SK-N-SH (cell line): ENCODE measurements at regions not wholly inside any gene's neighbourhood (a gene's known extent, or its start where the extent isn't known, plus 50 kb on each side); places are given as distances from the start of the nearest gene placed in this dataset.

Experiments used
- CTCF ChIA-PET: fragments of 300-600, 350-600 bp; formaldehyde crosslinking; extraction: SDS; loops from one replicate; lab custom pipeline; 2021; lab: Yijun Ruan, JAX
- POLR2A ChIA-PET: fragments of 350-600 bp; sonication (Branson Sonifier 250); formaldehyde crosslinking; extraction: SDS; loops from one replicate; lab custom pipeline; 2020; ENCODE audit warnings: antibody characterized with exemption, inconsistent platforms; lab: Yijun Ruan, JAX
- DNase-seq: peaks from one replicate; pipeline ENCODE4 v3.0.0; 2012
- H2AFZ ChIP-seq: fragments of 200-600 bp; sonication (generic); 2 replicates; pipeline ENCODE4 v1.8.1; 2016; ENCODE audit warnings: antibody characterized with exemption, mild to moderate bottlenecking, low read depth
- H3F3A ChIP-seq: fragments of 200-600 bp; sonication (generic); replicated peaks from 2 replicates; pipeline ENCODE3; 2016; ENCODE audit warnings: antibody characterized with exemption, mild to moderate bottlenecking; ENCODE audit not compliant: insufficient read depth
- H3K27ac ChIP-seq, 2 experiments: fragments of 200-500 bp in 1 of 2; fragments of 200-600 bp in 1 of 2; sonication (Bioruptor generic) in 1 of 2; sonication (generic), shearing (Covaris generic) in 1 of 2; 2 replicates each; pipeline versions ENCODE4 v1.5.1 to v1.6.1; 2014 to 2016; ENCODE audit warnings: low read depth in 2 of 2, inconsistent platforms in 1 of 2, low read length in 1 of 2, mild to moderate bottlenecking in 1 of 2, mixed read lengths in 1 of 2
- H3K27me3 ChIP-seq: fragments of 200-600 bp; sonication (generic), shearing (Covaris generic); 2 replicates; pipeline ENCODE4 v1.6.1; 2016; ENCODE audit warnings: mixed run types; ENCODE audit not compliant: insufficient read depth
- H3K36me3 ChIP-seq, 2 experiments: fragments of 200-500 bp in 1 of 2; fragments of 200-600 bp in 1 of 2; sonication (Bioruptor generic) in 1 of 2; sonication (generic) in 1 of 2; replicated peaks in 1 of 2; 2 replicates each; pipeline versions ENCODE3 to v1.5.1; 2014 to 2016; ENCODE audit warnings: low read length in 1 of 2, mild to moderate bottlenecking in 1 of 2; ENCODE audit not compliant: insufficient read depth in 2 of 2, control insufficient read depth in 1 of 2
- H3K4me1 ChIP-seq, 2 experiments: fragments of 200-500 bp in 1 of 2; fragments of 200-600 bp in 1 of 2; sonication (Bioruptor generic) in 1 of 2; sonication (generic), shearing (Covaris generic) in 1 of 2; 2 replicates each; pipeline versions ENCODE4 v1.5.1 to v1.6.1; 2014 to 2016; ENCODE audit warnings: low read depth in 1 of 2, low read length in 1 of 2, mixed run types in 1 of 2; ENCODE audit not compliant: insufficient read depth in 2 of 2, control insufficient read depth in 1 of 2
- H3K4me2 ChIP-seq: fragments of 200-600 bp; sonication (generic), shearing (Covaris generic); 2 replicates; pipeline ENCODE4 v1.6.1; 2017; ENCODE audit warnings: mixed run types
- H3K4me3 ChIP-seq, 2 experiments: fragments of 200-500 bp in 1 of 2; fragments of 200-600 bp in 1 of 2; sonication (Bioruptor generic) in 1 of 2; sonication (generic), shearing (Covaris generic) in 1 of 2; 2 replicates each; pipeline versions ENCODE4 v1.5.1 to v1.8.1; 2014 to 2016; ENCODE audit warnings: low read depth in 2 of 2, inconsistent platforms in 1 of 2, low read length in 1 of 2, mild to moderate bottlenecking in 1 of 2, mixed read lengths in 1 of 2, moderate library complexity in 1 of 2
- H3K79me2 ChIP-seq: fragments of 200-600 bp; sonication (generic); 2 replicates; pipeline ENCODE4 v1.8.1; 2017; ENCODE audit warnings: mild to moderate bottlenecking; ENCODE audit not compliant: insufficient read depth
- H3K9ac ChIP-seq: fragments of 200-600 bp; sonication (generic); 2 replicates; pipeline ENCODE4 v1.6.1; 2017; ENCODE audit warnings: mixed run types
- H3K9me2 ChIP-seq: fragments of 200-600 bp; sonication (generic); 2 replicates; pipeline ENCODE4 v1.6.1; 2017; ENCODE audit warnings: mixed run types
- H3K9me3 ChIP-seq: fragments of 200-600 bp; sonication (generic); 2 replicates; pipeline ENCODE4 v1.6.1; 2017; ENCODE audit warnings: mixed run types, mild to moderate bottlenecking, moderate library complexity
- H4K20me1 ChIP-seq: fragments of 200-600 bp; sonication (generic); 2 replicates; pipeline ENCODE4 v1.6.1; 2017; ENCODE audit warnings: mild to moderate bottlenecking, mixed run types; ENCODE audit not compliant: insufficient read depth
- CTCF ChIP-seq: fragments of 200-600 bp; sonication (generic); IDR thresholded peaks from 2 replicates; pipeline ENCODE4 v1.6.1; 2017; ENCODE audit warnings: antibody characterized with exemption, mild to moderate bottlenecking, moderate library complexity
- ELF1 ChIP-seq: IDR thresholded peaks from 2 replicates; pipeline ENCODE4 v1.4.0; 2012
- EP300 ChIP-seq, 2 experiments: IDR thresholded peaks; 2 replicates each; pipeline versions ENCODE4 v1.4.0 to v1.6.1; 2012; ENCODE audit warnings: borderline replicate concordance in 1 of 2, low read depth in 1 of 2, low read length in 1 of 2
- FOSL2 ChIP-seq: IDR thresholded peaks from 2 replicates; pipeline ENCODE4 v1.4.0; 2012; ENCODE audit warnings: low read depth, mild to moderate bottlenecking, moderate library complexity, borderline replicate concordance
- FOXJ3 ChIP-seq: sonication (generic); formaldehyde crosslinking; IDR thresholded peaks from 2 replicates; pipeline ENCODE4 v1.5.1; 2020; ENCODE audit warnings: mild to moderate bottlenecking, missing genetic modification reagents
- FOXM1 ChIP-seq: IDR thresholded peaks from 2 replicates; pipeline ENCODE4 v1.4.0; 2012; ENCODE audit warnings: low read depth, mild to moderate bottlenecking
- GATA2 ChIP-seq: sonication (generic); formaldehyde crosslinking; IDR thresholded peaks from 2 replicates; pipeline ENCODE4 v1.5.0; 2020; ENCODE audit warnings: mild to moderate bottlenecking, missing genetic modification reagents
- JUND ChIP-seq: IDR thresholded peaks from 2 replicates; pipeline ENCODE4 v1.4.0; 2012
- MEF2A ChIP-seq: IDR thresholded peaks from 2 replicates; pipeline ENCODE4 v1.4.0; 2012; ENCODE audit warnings: low read depth, borderline replicate concordance
- MXI1 ChIP-seq: IDR thresholded peaks from 2 replicates; pipeline ENCODE4 v1.6.1; 2012; ENCODE audit warnings: mild to moderate bottlenecking, low read depth, low read length, improper control_type of control experiment
- NRF1 ChIP-seq: IDR thresholded peaks from 2 replicates; pipeline ENCODE4 v1.6.1; 2012; ENCODE audit warnings: low read depth, mild to moderate bottlenecking, low read length
- POLR2AphosphoS5 ChIP-seq: IDR thresholded peaks from 2 replicates; pipeline ENCODE4 v1.6.1; 2012; ENCODE audit warnings: low read depth, low read length
- RAD21 ChIP-seq: IDR thresholded peaks from 2 replicates; pipeline ENCODE4 v1.6.1; 2012; ENCODE audit warnings: mild to moderate bottlenecking, low read length
- RCOR1 ChIP-seq: fragments of 150-350 bp; IDR thresholded peaks from 2 replicates; pipeline ENCODE4 v1.6.1; 2017; ENCODE audit warnings: antibody characterized with exemption, low read length
- RXRA ChIP-seq: IDR thresholded peaks from 2 replicates; pipeline ENCODE4 v1.4.0; 2012; ENCODE audit warnings: low read depth, mild to moderate bottlenecking, borderline replicate concordance
- SIN3A ChIP-seq: IDR thresholded peaks from 2 replicates; pipeline ENCODE4 v1.6.1; 2012; ENCODE audit warnings: low read depth, mild to moderate bottlenecking, low read length, moderate library complexity, borderline replicate concordance
- TCF12 ChIP-seq: IDR thresholded peaks from 2 replicates; pipeline ENCODE4 v1.4.0; 2012
- USF1 ChIP-seq: IDR thresholded peaks from 2 replicates; pipeline ENCODE4 v1.4.0; 2012; ENCODE audit warnings: low read depth, borderline replicate concordance

- TF ChIP-seq MEF2A (no peak), NRF1 (no peak), RXRA (no peak), SIN3A (no peak), RCOR1 (peak; percentile 83; the same call in 1 of the 2 replicates), EP300 (IDR thresholded peaks at IDR 0.05; ENCODE audit: borderline replicate concordance in 1 of 2, low read depth in 1 of 2, low read length in 1 of 2) (peak in 1 of 2 experiments; percentile 88; a peak in 2 of 4 replicates), USF1 (no peak), MXI1 (no peak), TCF12 (peak; percentile 81), POLR2AphosphoS5 (no peak), ELF1 (no peak), JUND (peak; percentile 43; the same call in 1 of the 2 replicates), FOSL2 (peak; percentile 15; the same call in 1 of the 2 replicates), CTCF (no peak), RAD21 (no peak), GATA2 (peak; percentile 69), FOXJ3 (no peak), FOXM1 (no peak)
- TF ChIP-seq, all 33 proteins: peak for 8
Measured at GRCh38 chr9:30058463-30058862, 2326.0 kb upstream of the ACO1 start (continued).

- no peaks in the 10 kb centered on the region; the same call in 1 of the 2 replicates for H3K9me2 ChIP-seq
- no peak overlapping the region for H3K9ac ChIP-seq
- POLR2A ChIA-PET, result no interaction called here
- H3F3A ChIP-seq, result peaks cover 7% of the 10 kb centered on the region
- no peak overlapping the region for H2AFZ ChIP-seq
- H3K27me3 ChIP-seq, result no peaks in the 10 kb centered on the region
- 0 out of 2 replicates have a peak, but pooled peaks cover 4% of the 10 kb centered on the region for H3K9me3 ChIP-seq
- no peak for DNase-seq
- peaks cover 0 to 3% of the 10 kb centered on the region in 2 experiments; a peak in 1 of 4 replicates for H3K4me1 ChIP-seq
- no peak overlapping the region for H3K4me2 ChIP-seq
- no peak overlapping the region for H3K27ac ChIP-seq
- H3K4me3 ChIP-seq, result no peak overlapping the region
- CTCF ChIA-PET, result no interaction called here
- H3K79me2 ChIP-seq, result no peaks in the 10 kb centered on the region
- no peaks in the 10 kb centered on the region for H4K20me1 ChIP-seq
- TF ChIP-seq RCOR1 (no peak), ELF1 (no peak), FOXJ3 (no peak), EP300 (IDR thresholded peaks at IDR 0.05; ENCODE audit: borderline replicate concordance in 1 of 2, low read depth in 1 of 2, low read length in 1 of 2) (peak in 1 of 2 experiments; percentile 53; a peak in 2 of 4 replicates)
- H3K36me3 ChIP-seq, result no peaks in the 10 kb centered on the region
Measured at GRCh38 chr9:30060976-30061375, 2323.5 kb upstream of the ACO1 start.
